Fibroblast of lung (primary cell): ENCODE measurements at regions not wholly inside any gene's neighbourhood (a gene's known extent, or its start where the extent isn't known, plus 50 kb on each side); places are given as distances from the start of the nearest gene placed in this dataset.
"Not testable (repeated sequence)": the region's sequence is repeated elsewhere in the genome, so short reads cannot be mapped to it uniquely, and the experiment has no call there.

Experiments
- DNase-seq, 2 donors: peaks; one replicate each; pipeline versions ENCODE4 v3.0.0 to v3.0.0-alpha.2; 2010; ENCODE audit warnings: low read depth in 2 of 2
- H2AFZ ChIP-seq: 2 replicates; pipeline ENCODE4 v1.5.1; 2012; ENCODE audit warnings: low read length, control low read depth, inconsistent platforms
- H3K27ac ChIP-seq: 2 replicates; pipeline ENCODE4 v1.5.1; 2011; ENCODE audit warnings: low read length, control low read depth; ENCODE audit not compliant: insufficient read depth
- H3K27me3 ChIP-seq: 2 replicates; pipeline ENCODE4 v1.5.1; 2011; ENCODE audit warnings: mild to moderate bottlenecking, low read length; ENCODE audit not compliant: control insufficient read depth, insufficient read depth
- H3K36me3 ChIP-seq: 2 replicates; pipeline ENCODE4 v1.5.1; 2011; ENCODE audit warnings: low read length; ENCODE audit not compliant: control insufficient read depth, insufficient read depth
- H3K4me1 ChIP-seq: 2 replicates; pipeline ENCODE4 v1.5.1; 2011; ENCODE audit warnings: low read length; ENCODE audit not compliant: control insufficient read depth, insufficient read depth; ENCODE audit errors: extremely low read depth
- H3K4me2 ChIP-seq: 2 replicates; pipeline ENCODE4 v1.5.1; 2011; ENCODE audit warnings: low read length, control low read depth; ENCODE audit not compliant: insufficient read depth; ENCODE audit errors: extremely low read depth
- H3K4me3 ChIP-seq, 4 experiments: fragments of 200-600 bp in 1 of 4; sonication (generic) in 1 of 4; replicated peaks in 1 of 4; 2 replicates each; pipeline ENCODE4 v1.5.1; 2011 to 2016; ENCODE audit warnings: low read length in 4 of 4, low read depth in 3 of 4, mild to moderate bottlenecking in 3 of 4, control low read depth in 2 of 4, inconsistent platforms in 1 of 4, mixed read lengths in 1 of 4; ENCODE audit not compliant: insufficient read depth in 1 of 4; ENCODE audit errors: control extremely low read depth in 1 of 4
- H3K79me2 ChIP-seq: 2 replicates; pipeline ENCODE4 v1.5.1; 2012; ENCODE audit warnings: mild to moderate bottlenecking, low read length, inconsistent platforms; ENCODE audit not compliant: control insufficient read depth, insufficient read depth
- H3K9ac ChIP-seq: 2 replicates; pipeline ENCODE4 v1.5.1; 2011; ENCODE audit warnings: mild to moderate bottlenecking, low read length, control low read depth; ENCODE audit not compliant: insufficient read depth
- H3K9me3 ChIP-seq: 2 replicates; pipeline ENCODE4 v1.5.1; 2012; ENCODE audit warnings: low read depth, low read length; ENCODE audit not compliant: control insufficient read depth, insufficient read depth
- H4K20me1 ChIP-seq: 2 replicates; pipeline ENCODE4 v1.5.1; 2011; ENCODE audit warnings: low read length; ENCODE audit not compliant: control insufficient read depth, insufficient read depth; ENCODE audit errors: extremely low read depth
- CTCF ChIP-seq, 2 donors: IDR thresholded peaks in 1 of 2; conservative IDR thresholded peaks in 1 of 2; 1 replicate in 1 of 2; 2 replicates in 1 of 2; pipeline ENCODE4 v1.5.1; 2011 to 2012; ENCODE audit warnings: low read length in 2 of 2, control low read depth in 1 of 2, inconsistent platforms in 1 of 2, low read depth in 1 of 2, mild to moderate bottlenecking in 1 of 2
- EZH2 ChIP-seq: IDR thresholded peaks from 2 replicates; pipeline ENCODE4 v1.5.1; 2012; ENCODE audit warnings: low read length, control low read depth, mild to moderate bottlenecking; ENCODE audit errors: missing control alignments

GRCh38 chr10:28479927-28480627 lies 52.8 kb upstream of the WAC start:
- DNase-seq: no peak
- Histone ChIP-seq H3K4me1 (no peaks in the 10 kb centered on the region), H3K9me3 (no peaks in the 10 kb centered on the region), H3K4me2 (no peak overlapping the region), H2AFZ (no peak overlapping the region), H3K27me3 (no peaks in the 10 kb centered on the region), H3K4me3 (no peak overlapping the region), H3K27ac (no peak overlapping the region), H3K9ac (no peak overlapping the region), H4K20me1 (no peaks in the 10 kb centered on the region), H3K79me2 (no peaks in the 10 kb centered on the region), H3K36me3 (no peaks in the 10 kb centered on the region)
- no peak for TF ChIP-seq CTCF (conservative IDR thresholded peaks at IDR 0.05 in 1 of 2, IDR thresholded peaks at IDR 0.05 in 1 of 2; ENCODE audit: low read depth in 1 of 2, low read length in 2 of 2)
- no peak for TF ChIP-seq EZH2

GRCh38 chr10:28480628-28480965 lies 52.3 kb upstream of the WAC start:
- no peaks in the 10 kb centered on the region for H3K4me1 ChIP-seq
- H3K27ac ChIP-seq: no peak overlapping the region
- H3K27me3 ChIP-seq: no peaks in the 10 kb centered on the region
- H3K4me3 ChIP-seq: no peak overlapping the region
- no peak overlapping the region for H2AFZ ChIP-seq
- H3K9me3 ChIP-seq: no peaks in the 10 kb centered on the region
- DNase-seq: no peak
- H4K20me1 ChIP-seq: no peaks in the 10 kb centered on the region
- H3K4me2 ChIP-seq: no peak overlapping the region
- no peaks in the 10 kb centered on the region for H3K79me2 ChIP-seq
- no peak overlapping the region for H3K9ac ChIP-seq
- no peaks in the 10 kb centered on the region for H3K36me3 ChIP-seq
- TF ChIP-seq EZH2: no peak
- TF ChIP-seq CTCF (conservative IDR thresholded peaks at IDR 0.05 in 1 of 2, IDR thresholded peaks at IDR 0.05 in 1 of 2; ENCODE audit: low read depth in 1 of 2, low read length in 2 of 2): no peak

GRCh38 chr10:28481346-28481745 lies 51.6 kb upstream of the WAC start:
- not testable (repeated sequence) for H3K27me3 ChIP-seq, H3K9ac ChIP-seq, H3K4me2 ChIP-seq, H2AFZ ChIP-seq, H3K4me3 ChIP-seq, H3K4me1 ChIP-seq, H3K9me3 ChIP-seq, DNase-seq, H3K79me2 ChIP-seq, H3K27ac ChIP-seq, H4K20me1 ChIP-seq, H3K36me3 ChIP-seq
